ENCODE measurements at regions not wholly inside any gene's neighbourhood (a gene's known extent, or its start where the extent isn't known, plus 50 kb on each side); places are given as distances from the start of the nearest gene placed in this dataset.

DNA sequence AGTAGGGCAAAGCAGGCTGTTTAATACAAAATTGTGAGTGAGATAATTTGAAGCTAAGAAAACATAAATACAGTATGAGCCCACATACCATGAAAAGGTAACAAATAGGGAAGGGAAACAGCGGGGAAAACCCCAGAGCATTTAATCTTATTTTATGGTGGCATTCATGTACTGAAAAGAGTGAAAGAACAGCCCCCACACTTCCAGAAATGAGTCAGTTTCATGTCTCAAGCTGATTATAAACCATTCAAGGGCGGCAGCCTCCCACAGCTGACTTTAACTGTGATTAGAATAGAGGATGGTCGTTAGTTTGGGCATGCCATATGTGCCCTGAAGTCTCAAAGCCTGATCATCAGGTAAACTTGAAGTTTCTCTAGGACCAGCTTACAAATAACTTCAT, 64.5 kb downstream of the FOXG1 start:
- ChIA-PET CTCF (no interaction called here), POLR2A (ENCODE audit: unreplicated experiment) (no interaction called here)
- H3K56ac ChIP-seq (ENCODE audit: extremely low read depth, insufficient read depth, low read length), result no peak overlapping the region
- H3K4ac ChIP-seq (ENCODE audit: low read depth, low read length), result no peak overlapping the region
- H3K4me3 ChIP-seq (ENCODE audit: insufficient read depth, low read depth, low read length), result no peak overlapping the region
- no peaks in the 10 kb centered on the region for H3K79me1 ChIP-seq (ENCODE audit: low read depth in 1 of 2, low read length in 2 of 2)
- intact Hi-C loops (cut with micrococcal nuclease) (no loop called here), in situ Hi-C loops (cut with MboI; ENCODE audit: low sequenced_read_pairs) (no loop called here), dilution Hi-C loops (cut with HindIII; ENCODE audit: low sequenced_read_pairs, unreplicated experiment) (no loop called here)
- no TSS peak for BruUV-seq (replicated peaks)
- no peaks in the 10 kb centered on the region for H3K9me1 ChIP-seq (ENCODE audit: insufficient read depth, low read length)
- no peak overlapping the region for H2AK9ac ChIP-seq (replicated peaks; ENCODE audit: low read depth, low read length, poor library complexity)
- no peak overlapping the region for H2AK5ac ChIP-seq (ENCODE audit: low read depth, low read length)
- no peaks in the 10 kb centered on the region for H3K9me3 ChIP-seq (ENCODE audit: control insufficient read depth, insufficient read depth, low read length)
- ATAC-seq (ENCODE audit: low read depth), result no peak
- no peak overlapping the region for H2BK5ac ChIP-seq (ENCODE audit: low read depth, low read length, poor library complexity, severe bottlenecking)
- no peak overlapping the region for H3K9ac ChIP-seq (ENCODE audit: low read depth, low read length)
- H3K18ac ChIP-seq (ENCODE audit: low read depth, low read length), result no peak overlapping the region
- no peak overlapping the region for H2AFZ ChIP-seq (replicated peaks; ENCODE audit: low read length, poor library complexity)
- no peaks in the 10 kb centered on the region for H3K36me3 ChIP-seq (ENCODE audit: control insufficient read depth, insufficient read depth, low read length)
- H4K91ac ChIP-seq (ENCODE audit: insufficient read depth, low read depth, low read length), result no peak overlapping the region
- no peak overlapping the region for H2BK120ac ChIP-seq (ENCODE audit: low read depth, low read length)
- H4K8ac ChIP-seq (ENCODE audit: low read depth in 2 of 2, low read length in 2 of 2), result no peak overlapping the region
- no peaks in the 10 kb centered on the region for H4K20me1 ChIP-seq (ENCODE audit: insufficient read depth, low read length)
- no peak overlapping the region for H3K14ac ChIP-seq (replicated peaks; ENCODE audit: low read depth, low read length)
- H3K4me1 ChIP-seq (ENCODE audit: control insufficient read depth, insufficient read depth, low read length), result no peaks in the 10 kb centered on the region
- H3K27me3 ChIP-seq (ENCODE audit: control insufficient read depth, insufficient read depth, low read length), result no peaks in the 10 kb centered on the region
- no peak overlapping the region for H3K23ac ChIP-seq (ENCODE audit: low read depth, low read length)
- H3K27ac ChIP-seq (ENCODE audit: insufficient read depth, low read length), result no peak overlapping the region
- no peak overlapping the region for H2BK20ac ChIP-seq (ENCODE audit: low read depth, low read length)
- WGBS, 2 experiments (ENCODE audit: extremely low coverage in 2 of 2, insufficient read length in 1 of 2), result no CpG with 5 or more reads among the region's 3 CpGs
- no peak for DNase-seq
- no peak overlapping the region for H4K5ac ChIP-seq (ENCODE audit: low read depth, low read length)
- H2BK15ac ChIP-seq (ENCODE audit: low read depth, low read length), result no peak overlapping the region
- no peak for TF ChIP-seq RAD21 (IDR thresholded peaks at IDR 0.05; ENCODE audit: low read length)
- TF ChIP-seq CEBPB (IDR thresholded peaks at IDR 0.05; ENCODE audit: low read depth, low read length), result no peak
- no peak for TF ChIP-seq NFE2L2 (IDR thresholded peaks at IDR 0.05; ENCODE audit: low read depth, low read length)
- no peak for TF ChIP-seq CHD1 (IDR thresholded peaks at IDR 0.05; ENCODE audit: low read depth, low read length)
- no peak for TF ChIP-seq RFX5 (IDR thresholded peaks at IDR 0.05; ENCODE audit: low read depth, low read length)
- TF ChIP-seq MXI1 (IDR thresholded peaks at IDR 0.05; ENCODE audit: borderline replicate concordance, low read depth, low read length), result no peak
- no peak for TF ChIP-seq FOS (IDR thresholded peaks at IDR 0.05; ENCODE audit: low read depth, low read length)
- TF ChIP-seq BHLHE40 (IDR thresholded peaks at IDR 0.05; ENCODE audit: low read depth, low read length), result no peak
- no peak for TF ChIP-seq POLR2A (IDR thresholded peaks at IDR 0.05; ENCODE audit: low read depth, low read length)
- TF ChIP-seq, protein P1, sequence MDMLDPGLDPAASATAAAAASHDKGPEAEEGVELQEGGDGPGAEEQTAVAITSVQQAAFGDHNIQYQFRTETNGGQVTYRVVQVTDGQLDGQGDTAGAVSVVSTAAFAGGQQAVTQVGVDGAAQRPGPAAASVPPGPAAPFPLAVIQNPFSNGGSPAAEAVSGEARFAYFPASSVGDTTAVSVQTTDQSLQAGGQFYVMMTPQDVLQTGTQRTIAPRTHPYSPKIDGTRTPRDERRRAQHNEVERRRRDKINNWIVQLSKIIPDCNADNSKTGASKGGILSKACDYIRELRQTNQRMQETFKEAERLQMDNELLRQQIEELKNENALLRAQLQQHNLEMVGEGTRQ (IDR thresholded peaks at IDR 0.05; ENCODE audit: low read depth, low read length), result no peak
- TF ChIP-seq, protein P2, sequence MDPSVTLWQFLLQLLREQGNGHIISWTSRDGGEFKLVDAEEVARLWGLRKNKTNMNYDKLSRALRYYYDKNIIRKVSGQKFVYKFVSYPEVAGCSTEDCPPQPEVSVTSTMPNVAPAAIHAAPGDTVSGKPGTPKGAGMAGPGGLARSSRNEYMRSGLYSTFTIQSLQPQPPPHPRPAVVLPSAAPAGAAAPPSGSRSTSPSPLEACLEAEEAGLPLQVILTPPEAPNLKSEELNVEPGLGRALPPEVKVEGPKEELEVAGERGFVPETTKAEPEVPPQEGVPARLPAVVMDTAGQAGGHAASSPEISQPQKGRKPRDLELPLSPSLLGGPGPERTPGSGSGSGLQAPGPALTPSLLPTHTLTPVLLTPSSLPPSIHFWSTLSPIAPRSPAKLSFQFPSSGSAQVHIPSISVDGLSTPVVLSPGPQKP (IDR thresholded peaks at IDR 0.05; ENCODE audit: borderline replicate concordance, low read depth, low read length), result no peak
- H3K4me2 ChIP-seq (ENCODE audit: low read depth, low read length), result no peak overlapping the region

Measured in IMR-90 (cell line).